NOMO-1 treated with dmso at 0.1 percent for 144 hours (cell line): ENCODE measurements at regions not wholly inside any gene's neighbourhood (a gene's known extent, or its start where the extent isn't known, plus 50 kb on each side); places are given as distances from the start of the nearest gene placed in this dataset.
"Not testable (repeated sequence)": the region's sequence is repeated elsewhere in the genome, so short reads cannot be mapped to it uniquely, and the experiment has no call there.

Source experiments
- DNase-seq: peaks from one replicate; lab custom pipeline; 2025; ENCODE audit not compliant: unreplicated experiment; lab: John Stamatoyannopoulos, UW

GRCh38 chr17:63075969-63076368 is 109.9 kb downstream of the TANC2 start:
- DNase-seq, result peak; percentile 7

GRCh38 chr17:63078707-63079106 is 112.7 kb downstream of the TANC2 start:
- no peak for DNase-seq

DNA sequence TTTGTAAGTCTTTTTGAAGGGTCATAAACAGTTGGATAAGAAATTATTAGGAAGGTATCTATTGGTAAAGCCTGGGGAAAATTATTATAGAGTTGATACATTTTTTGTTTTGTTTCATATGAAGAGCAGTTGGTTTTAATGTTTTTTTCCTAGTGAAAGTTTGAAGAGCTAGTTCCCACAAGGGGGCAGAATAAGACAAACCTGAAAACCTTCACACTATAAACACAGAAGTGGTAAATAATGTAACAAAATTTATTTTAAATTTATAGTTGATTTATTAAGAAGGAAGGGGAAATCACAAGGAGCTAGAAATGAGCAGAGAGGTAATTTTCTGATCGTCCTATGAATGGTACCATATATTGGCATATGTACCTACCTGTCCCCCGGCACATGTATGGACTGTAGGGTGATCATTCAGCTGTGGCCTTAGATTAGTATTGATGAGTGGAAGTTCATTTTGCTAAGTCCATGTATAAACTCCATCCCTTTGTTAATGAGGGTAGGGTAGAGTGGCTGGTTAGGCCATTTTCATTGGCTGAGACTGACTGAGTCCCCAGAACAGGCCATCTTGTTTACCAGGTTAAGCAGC is 116.3 kb downstream of the TANC2 start:
- DNase-seq, result no peak

DNA sequence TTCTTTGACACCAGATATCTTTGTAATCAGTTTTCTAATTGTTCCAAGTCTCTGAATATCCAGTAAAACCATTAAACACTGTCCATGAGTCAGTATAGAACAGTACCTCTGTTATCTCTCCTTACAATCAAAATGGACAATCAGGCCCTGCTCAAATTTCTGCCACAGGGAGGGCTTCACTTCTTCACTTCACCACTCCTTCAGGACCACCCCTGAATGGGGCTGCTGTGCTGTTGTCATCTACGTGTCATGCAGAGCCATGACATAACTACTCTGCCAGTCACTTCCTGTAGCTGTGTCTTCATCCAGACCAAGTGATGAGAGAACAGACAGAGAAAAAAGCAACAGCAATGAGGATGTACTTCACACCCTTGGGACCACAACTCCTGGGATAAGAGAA is 116.9 kb downstream of the TANC2 start:
- DNase-seq, result no peak

DNA sequence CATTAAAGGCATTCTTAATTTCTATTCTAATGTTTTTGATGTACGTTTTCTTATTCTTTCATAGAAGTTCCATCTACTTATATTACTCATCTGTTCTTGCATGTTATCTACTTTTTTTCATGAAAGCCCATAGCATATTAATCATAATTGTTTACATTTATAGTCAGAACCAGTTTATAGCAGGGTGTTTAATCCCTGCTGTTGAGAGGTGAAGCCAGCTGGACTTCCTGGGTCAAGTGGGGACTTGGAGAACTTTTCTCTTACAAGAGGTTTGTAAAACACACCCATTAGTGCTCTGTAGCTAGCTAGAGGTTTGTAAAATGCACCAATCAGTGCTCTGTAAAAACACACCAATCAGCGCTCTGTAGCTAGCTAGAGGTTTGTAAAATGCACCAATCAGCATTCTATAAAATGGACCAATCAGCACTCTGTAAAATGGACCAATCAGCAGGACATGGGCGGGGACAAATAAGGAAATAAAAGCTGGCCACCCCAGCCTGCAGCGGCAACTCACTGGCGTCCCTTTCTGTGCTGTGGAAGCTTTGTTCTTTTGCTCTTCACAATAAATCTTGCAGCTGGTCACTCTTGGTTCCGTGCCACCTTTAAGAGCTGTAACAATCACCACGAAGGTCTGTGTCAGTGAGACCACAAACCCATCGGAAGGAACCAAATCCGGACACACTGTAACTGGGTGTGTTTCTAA is 120.6 kb downstream of the TANC2 start:
- no peak for DNase-seq

DNA sequence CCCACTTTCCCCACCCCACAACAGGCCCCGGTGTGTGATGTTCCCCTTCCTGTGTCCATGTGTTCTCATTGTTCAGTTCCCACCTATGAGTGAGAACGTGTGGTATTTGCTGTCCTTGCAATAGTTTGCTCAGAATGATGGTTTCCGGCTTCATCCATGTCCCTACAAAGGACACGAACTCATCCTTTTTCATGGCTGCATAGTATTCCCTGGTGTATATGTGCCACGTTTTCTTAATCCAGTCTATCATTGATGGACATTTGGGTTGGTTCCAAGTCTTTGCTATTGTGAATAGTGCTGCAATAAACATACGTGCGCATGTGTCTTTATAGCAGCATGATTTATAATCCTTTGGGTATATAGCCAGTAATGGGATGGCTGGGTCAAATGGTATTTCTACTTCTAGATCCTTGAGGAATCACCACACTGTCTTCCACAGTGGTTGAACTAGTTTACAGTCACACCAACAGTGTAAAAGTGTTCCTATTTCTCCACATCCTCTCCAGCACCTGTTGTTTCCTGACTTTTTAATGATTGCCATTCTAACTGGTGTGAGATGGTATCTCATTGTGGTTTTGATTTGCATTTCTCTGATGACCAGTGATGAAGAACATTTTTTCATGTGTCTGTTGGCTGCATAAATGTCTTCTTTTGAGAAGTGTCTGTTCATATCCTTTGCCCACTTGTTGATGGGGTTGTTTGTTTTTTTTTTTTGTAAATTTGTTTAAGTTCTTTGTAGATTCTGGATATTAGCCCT is 124.5 kb downstream of the TANC2 start:
- not testable (repeated sequence) for DNase-seq

GRCh38 chr17:63091909-63092308 is 125.9 kb downstream of the TANC2 start:
- DNase-seq, result not testable (repeated sequence)

- no peak for DNase-seq
Observed at GRCh38 chr17:63094631-63095030, 128.6 kb downstream of the TANC2 start.

- DNase-seq, result no peak
Observed at GRCh38 chr17:63095459-63095858, 129.4 kb downstream of the TANC2 start.

GRCh38 chr17:63095879-63096278 is 129.8 kb downstream of the TANC2 start:
- DNase-seq, result no peak

- DNase-seq, result no peak
Observed at GRCh38 chr17:63096426-63096825, 130.4 kb downstream of the TANC2 start.

DNA sequence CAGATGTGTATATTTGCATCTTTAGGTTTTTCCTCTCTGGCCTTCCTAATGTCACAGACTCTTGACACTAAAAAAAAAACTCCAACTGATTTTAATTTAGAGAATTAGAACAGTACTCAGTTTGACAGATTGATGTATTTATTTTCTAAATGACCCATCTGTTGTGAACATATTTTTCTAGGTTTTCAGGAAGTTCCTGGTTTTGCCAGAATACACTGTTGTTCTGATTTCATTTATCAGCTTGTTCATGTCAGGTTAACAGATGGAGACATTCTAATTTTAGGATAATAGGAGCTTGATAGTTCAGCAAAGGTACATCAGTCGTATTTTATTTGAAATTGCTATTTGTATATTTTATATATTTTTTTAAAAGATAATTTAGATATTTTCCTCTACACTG is 133.4 kb downstream of the TANC2 start:
- no peak for DNase-seq

- DNase-seq, result no peak
Observed at GRCh38 chr17:63102034-63102433, 136.0 kb downstream of the TANC2 start.

- no peak for DNase-seq
Observed at GRCh38 chr17:63106050-63106449, 140.0 kb downstream of the TANC2 start.

GRCh38 chr17:63109661-63110060 is 143.6 kb downstream of the TANC2 start:
- no peak for DNase-seq

GRCh38 chr17:63113167-63113566 is 147.1 kb downstream of the TANC2 start:
- no peak for DNase-seq

DNA sequence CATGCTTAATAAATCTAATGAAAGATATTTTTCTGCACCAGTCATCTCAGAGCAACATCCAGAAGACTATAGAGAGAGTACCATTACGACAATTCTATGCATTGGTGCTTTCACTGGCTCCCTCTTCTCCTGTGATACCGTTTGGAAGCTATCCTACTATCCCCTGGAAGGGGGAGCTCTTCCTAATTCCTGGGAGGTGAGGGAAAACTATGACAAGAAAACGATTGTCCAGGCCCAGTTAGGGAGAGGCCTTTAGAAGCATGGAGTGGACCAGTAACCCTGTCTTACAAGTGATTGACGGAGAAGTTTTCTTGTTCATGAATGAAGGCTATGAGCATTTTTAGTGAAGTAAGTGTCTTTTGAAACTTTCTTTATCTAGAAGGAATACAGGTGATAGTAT is 150.2 kb downstream of the TANC2 start:
- DNase-seq, result no peak

DNA sequence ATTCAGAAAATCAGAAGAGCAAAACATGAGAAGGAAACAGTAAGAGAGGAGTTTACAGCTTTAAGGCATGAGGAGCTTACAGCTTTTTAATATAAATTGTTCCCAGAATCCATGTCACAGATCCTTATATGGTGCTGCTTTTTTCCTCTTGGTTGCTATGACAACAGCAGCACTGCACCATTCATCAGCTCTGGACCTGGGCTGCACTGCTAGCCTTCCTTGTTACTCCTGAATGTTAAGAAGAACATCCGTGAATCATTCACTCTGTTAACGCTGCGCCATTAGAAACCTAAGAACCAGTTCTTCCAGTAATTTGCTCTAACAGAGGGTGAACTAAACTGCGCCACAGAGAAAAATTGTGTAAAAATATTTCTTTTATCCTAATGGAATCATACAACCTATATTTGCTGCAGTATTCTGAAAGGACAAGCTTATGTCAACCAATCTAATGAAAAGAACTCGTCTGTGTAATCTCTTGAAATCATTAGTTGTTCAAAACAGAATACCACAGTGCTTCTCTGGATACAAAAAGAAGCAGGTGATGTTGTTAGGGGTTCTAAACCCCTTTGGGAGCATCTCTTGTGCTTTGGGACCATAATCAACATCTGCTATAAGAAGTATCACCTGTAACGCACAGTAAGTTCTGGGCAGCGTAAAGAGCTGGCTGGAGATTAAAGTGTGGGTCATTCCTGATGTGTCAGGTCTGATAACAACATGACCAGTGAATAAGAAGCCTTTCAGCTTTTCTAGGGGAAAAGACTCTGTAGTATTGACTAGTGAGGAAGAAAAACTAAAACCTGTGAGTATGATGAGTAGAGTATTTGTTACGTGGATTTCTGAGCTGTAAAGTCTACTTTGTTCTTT is 151.2 kb downstream of the TANC2 start:
- DNase-seq, result no peak

- DNase-seq, result no peak
Observed at GRCh38 chr17:63120406-63120805, 154.4 kb downstream of the TANC2 start.

DNA sequence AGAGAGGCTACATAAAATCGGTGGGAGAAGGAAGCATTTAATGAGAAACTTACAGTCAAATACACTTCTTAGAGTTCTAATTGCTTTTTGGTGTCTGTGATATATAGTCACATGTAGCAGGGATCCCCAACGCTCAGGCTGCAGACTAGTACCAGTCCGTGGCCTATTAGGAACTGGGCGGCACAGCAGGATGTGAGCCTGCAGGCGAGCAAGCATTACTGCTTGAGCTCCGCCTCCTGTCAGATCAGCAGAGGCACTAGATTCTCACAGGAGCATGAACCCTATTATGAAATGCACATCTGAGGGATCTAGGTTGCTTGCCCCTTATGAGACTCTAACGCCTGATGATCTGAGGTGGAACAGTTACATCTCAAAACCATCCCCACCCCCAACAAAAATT is 158.5 kb downstream of the TANC2 start:
- no peak for DNase-seq

DNA sequence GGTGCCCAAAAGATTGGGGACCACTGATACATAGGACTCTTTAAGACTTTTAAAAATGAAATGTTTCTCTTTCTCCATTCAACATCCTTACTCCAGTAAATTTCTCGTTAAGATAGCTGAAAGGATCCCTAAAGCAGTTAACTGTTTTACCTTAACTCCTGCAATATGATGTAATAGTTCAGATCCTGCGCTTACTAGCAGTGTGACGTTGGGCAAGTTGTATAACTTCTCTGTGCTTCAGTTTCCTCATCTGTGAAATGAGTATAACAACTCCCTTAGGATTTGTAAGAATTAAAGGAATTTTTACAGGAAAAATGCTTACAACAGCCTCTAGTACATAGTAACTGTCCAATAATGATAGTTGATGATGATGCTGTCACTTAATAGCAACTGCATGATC is 158.9 kb downstream of the TANC2 start:
- DNase-seq, result no peak
